Gastrocnemius medialis (tissue), 4 donors: ENCODE measurements at regions not wholly inside any gene's neighbourhood (a gene's known extent, or its start where the extent isn't known, plus 50 kb on each side); places are given as distances from the start of the nearest gene placed in this dataset.

Experiments used
- ATAC-seq, 2 donors: fragments of 150-250 bp; one replicate each; pipeline ENCODE4 v1.9.1; 2016
- DNase-seq, 2 donors: peaks; one replicate each; pipeline ENCODE4 v3.0.0-alpha.2; 2019
- H3K27ac ChIP-seq, 4 donors: fragments of 200-600 bp; sonication (generic); 1 replicate in 1 of 4; 2 replicates in 3 of 4; pipeline ENCODE4 v1.5.1; 2016 to 2018; ENCODE audit warnings: mild to moderate bottlenecking in 2 of 4, moderate library complexity in 1 of 4
- H3K27me3 ChIP-seq, 3 donors: fragments of 200-600 bp; sonication (generic) in 2 of 3; 1 replicate in 1 of 3; 2 replicates in 2 of 3; pipeline versions ENCODE4 v1.5.1 to v1.6.0; 2016 to 2019; ENCODE audit warnings: mild to moderate bottlenecking in 1 of 3, moderate library complexity in 1 of 3
- H3K36me3 ChIP-seq, 2 donors: fragments of 200-600 bp; sonication (generic) in 1 of 2; one replicate each; pipeline ENCODE4 v1.5.1; 2017 to 2018
- H3K4me1 ChIP-seq, 2 donors: fragments of 200-600 bp; sonication (generic) in 1 of 2; one replicate each; pipeline ENCODE4 v1.5.1; 2016 to 2017; ENCODE audit warnings: mild to moderate bottlenecking in 2 of 2
- H3K4me3 ChIP-seq, 4 donors: fragments of 200-600 bp; sonication (generic) in 3 of 4; 1 replicate in 1 of 4; 2 replicates in 3 of 4; pipeline ENCODE4 v1.5.1; 2016 to 2019; ENCODE audit warnings: mild to moderate bottlenecking in 2 of 4
- H3K9me3 ChIP-seq, 3 donors: fragments of 200-600 bp; sonication (generic) in 2 of 3; 1 replicate in 1 of 3; 2 replicates in 2 of 3; pipeline ENCODE4 v1.5.1; 2016 to 2019
- POLR2A ChIP-seq, 2 donors: fragments of 450-650 bp; IDR thresholded peaks; one replicate each; pipeline ENCODE4 v1.6.1; 2017; ENCODE audit warnings: antibody characterized with exemption in 2 of 2, mild to moderate bottlenecking in 2 of 2, moderate library complexity in 2 of 2
- in situ Hi-C, 4 donors: fragments of 200-750 bp; cut with MboI; loops; one replicate each; pipeline versions ENCODE4 v1.15.0 to v1.8.0; 2017; ENCODE audit warnings: low sequenced_read_pairs in 4 of 4
- intact Hi-C: fragments of 100-400 bp; cut with DNase I; formaldehyde crosslinking; loops from one replicate; pipeline ENCODE4 v1.15.1; 2023; ENCODE audit warnings: low total_unique reads
- TF ChIP-seq, protein P1 (sequence below), 5 experiments: fragments of 450-650 bp in 3 of 5; fragments of 200-600 bp in 2 of 5; sonication (generic) in 2 of 5; IDR thresholded peaks in 4 of 5; conservative IDR thresholded peaks in 1 of 5; 1 replicate in 4 of 5; 2 replicates in 1 of 5; pipeline ENCODE4 v1.5.1; 2016 to 2019; ENCODE audit warnings: antibody characterized with exemption in 5 of 5, mild to moderate bottlenecking in 3 of 5, moderate library complexity in 3 of 5

GRCh38 chrX:17285983-17286382 lies 89.0 kb upstream of the NHS start:
- Histone ChIP-seq H3K27me3 (no peaks in the 10 kb centered on the region), H3K4me3 (no peak overlapping the region), H3K4me1 (no peaks in the 10 kb centered on the region), H3K36me3 (no peaks in the 10 kb centered on the region), H3K27ac (no peak overlapping the region), H3K9me3 (peaks cover 0 to 6% (median 0%) of the 10 kb centered on the region in 3 donors)
- ATAC-seq = no peak
- DNase-seq = no peak
- TF ChIP-seq, protein P1, sequence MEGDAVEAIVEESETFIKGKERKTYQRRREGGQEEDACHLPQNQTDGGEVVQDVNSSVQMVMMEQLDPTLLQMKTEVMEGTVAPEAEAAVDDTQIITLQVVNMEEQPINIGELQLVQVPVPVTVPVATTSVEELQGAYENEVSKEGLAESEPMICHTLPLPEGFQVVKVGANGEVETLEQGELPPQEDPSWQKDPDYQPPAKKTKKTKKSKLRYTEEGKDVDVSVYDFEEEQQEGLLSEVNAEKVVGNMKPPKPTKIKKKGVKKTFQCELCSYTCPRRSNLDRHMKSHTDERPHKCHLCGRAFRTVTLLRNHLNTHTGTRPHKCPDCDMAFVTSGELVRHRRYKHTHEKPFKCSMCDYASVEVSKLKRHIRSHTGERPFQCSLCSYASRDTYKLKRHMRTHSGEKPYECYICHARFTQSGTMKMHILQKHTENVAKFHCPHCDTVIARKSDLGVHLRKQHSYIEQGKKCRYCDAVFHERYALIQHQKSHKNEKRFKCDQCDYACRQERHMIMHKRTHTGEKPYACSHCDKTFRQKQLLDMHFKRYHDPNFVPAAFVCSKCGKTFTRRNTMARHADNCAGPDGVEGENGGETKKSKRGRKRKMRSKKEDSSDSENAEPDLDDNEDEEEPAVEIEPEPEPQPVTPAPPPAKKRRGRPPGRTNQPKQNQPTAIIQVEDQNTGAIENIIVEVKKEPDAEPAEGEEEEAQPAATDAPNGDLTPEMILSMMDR (IDR thresholded peaks at IDR 0.05 in 4 of 5, conservative IDR thresholded peaks at IDR 0.05 in 1 of 5) = no peak
- TF ChIP-seq POLR2A (IDR thresholded peaks at IDR 0.05) = no peak
- intact Hi-C loops (no loop called here), in situ Hi-C loops (no loop called here)

DNA sequence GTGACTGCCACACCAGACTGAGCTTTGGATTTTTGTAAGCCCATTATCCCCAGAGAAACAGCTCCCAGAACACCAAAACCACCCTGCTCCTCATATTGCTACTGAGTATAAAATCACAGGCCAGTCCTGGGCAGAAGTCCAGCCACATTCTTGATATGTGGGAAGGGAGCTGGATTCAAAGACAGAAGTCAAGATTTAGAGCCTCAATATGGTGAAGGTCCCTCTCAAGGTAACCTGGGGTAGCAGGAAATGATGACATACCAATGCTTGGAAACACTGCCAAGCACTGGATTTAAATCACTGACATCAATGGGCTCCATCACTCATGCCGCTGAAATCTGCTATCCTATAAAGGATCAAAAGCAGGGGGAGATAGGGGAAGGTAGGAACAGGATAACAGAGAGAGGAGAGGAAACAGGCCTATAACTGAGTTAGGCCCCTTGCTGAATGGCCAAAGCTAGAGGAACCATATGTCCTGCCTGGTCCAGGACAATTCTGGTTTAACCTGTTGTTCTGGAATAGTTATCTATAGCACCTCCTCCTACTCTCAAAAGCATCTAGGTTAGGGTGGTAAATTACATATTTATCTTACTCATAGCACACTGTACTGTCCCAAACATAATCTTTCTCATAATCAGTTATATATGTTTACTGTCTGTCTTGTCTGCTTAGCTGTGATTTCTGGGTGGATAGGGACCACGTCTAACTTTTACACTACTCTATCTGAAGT lies 83.7 kb upstream of the NHS start:
- Histone ChIP-seq H3K4me3 (no peak overlapping the region), H3K36me3 (no peaks in the 10 kb centered on the region), H3K4me1 (no peaks in the 10 kb centered on the region), H3K27me3 (no peaks in the 10 kb centered on the region), H3K9me3 (peaks cover 0 to 6% (median 0%) of the 10 kb centered on the region in 3 donors), H3K27ac (no peak overlapping the region)
- in situ Hi-C loops (no loop called here), intact Hi-C loops (no loop called here)
- ATAC-seq (no peak), DNase-seq (no peak)
- TF ChIP-seq, protein P1 (IDR thresholded peaks at IDR 0.05 in 4 of 5, conservative IDR thresholded peaks at IDR 0.05 in 1 of 5) = no peak
- no peak for TF ChIP-seq POLR2A (IDR thresholded peaks at IDR 0.05)

- no peak overlapping the region for H3K27ac ChIP-seq
- no peak for DNase-seq
- H3K27me3 ChIP-seq = no peaks in the 10 kb centered on the region
- ATAC-seq = no peak
- no peaks in the 10 kb centered on the region for H3K4me1 ChIP-seq
- intact Hi-C loops (no loop called here), in situ Hi-C loops (no loop called here)
- H3K4me3 ChIP-seq = no peak overlapping the region
- no peaks in the 10 kb centered on the region for H3K36me3 ChIP-seq
- TF ChIP-seq POLR2A (IDR thresholded peaks at IDR 0.05) = no peak
- TF ChIP-seq, protein P1 (IDR thresholded peaks at IDR 0.05 in 4 of 5, conservative IDR thresholded peaks at IDR 0.05 in 1 of 5) = no peak
- H3K9me3 ChIP-seq = peaks cover 0 to 6% (median 0%) of the 10 kb centered on the region in 3 donors
Observed at GRCh38 chrX:17292111-17292527, 82.9 kb upstream of the NHS start.

- no peak for TF ChIP-seq POLR2A (IDR thresholded peaks at IDR 0.05)
- TF ChIP-seq, protein P1 (IDR thresholded peaks at IDR 0.05 in 4 of 5, conservative IDR thresholded peaks at IDR 0.05 in 1 of 5) = no peak
- in situ Hi-C loops = no loop called here
- intact Hi-C loops = no loop called here
- Histone ChIP-seq H3K27ac (no peak overlapping the region), H3K9me3 (peaks cover 0 to 6% (median 0%) of the 10 kb centered on the region in 3 donors), H3K4me1 (no peaks in the 10 kb centered on the region), H3K36me3 (no peaks in the 10 kb centered on the region), H3K4me3 (no peak overlapping the region), H3K27me3 (no peaks in the 10 kb centered on the region)
- no peak for ATAC-seq
- no peak for DNase-seq
Observed at GRCh38 chrX:17294561-17294960, 80.4 kb upstream of the NHS start.

DNA sequence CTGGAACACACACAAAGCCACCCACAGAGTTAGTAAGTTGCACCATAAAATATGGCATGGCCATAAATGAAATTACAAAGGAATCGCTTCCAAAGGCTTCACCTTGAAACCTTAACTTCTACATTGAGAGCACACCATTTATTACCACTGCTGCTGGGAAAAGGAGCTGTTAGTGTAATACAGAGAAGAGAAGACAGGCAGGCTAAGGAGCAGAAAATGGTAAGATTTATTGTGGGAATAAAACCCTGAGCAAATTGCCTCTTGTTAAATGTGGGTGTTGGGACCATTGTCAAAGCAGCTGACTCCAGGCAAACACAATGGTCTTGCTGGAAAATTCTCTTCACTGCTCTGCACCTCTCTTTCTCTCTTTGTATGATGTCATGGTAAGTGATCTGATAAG lies 79.2 kb upstream of the NHS start:
- TF ChIP-seq, protein P1 (IDR thresholded peaks at IDR 0.05 in 4 of 5, conservative IDR thresholded peaks at IDR 0.05 in 1 of 5) = no peak
- no peak for TF ChIP-seq POLR2A (IDR thresholded peaks at IDR 0.05)
- in situ Hi-C loops (no loop called here), intact Hi-C loops (no loop called here)
- no peak overlapping the region for H3K4me3 ChIP-seq
- H3K4me1 ChIP-seq = no peaks in the 10 kb centered on the region
- DNase-seq (no peak), ATAC-seq (no peak)
- H3K36me3 ChIP-seq = no peaks in the 10 kb centered on the region
- no peaks in the 10 kb centered on the region for H3K27me3 ChIP-seq
- H3K27ac ChIP-seq = no peak overlapping the region
- no peaks in the 10 kb centered on the region for H3K9me3 ChIP-seq
